ENCODE measurements at regions not wholly inside any gene's neighbourhood (a gene's known extent, or its start where the extent isn't known, plus 50 kb on each side); places are given as distances from the start of the nearest gene placed in this dataset.

DNA sequence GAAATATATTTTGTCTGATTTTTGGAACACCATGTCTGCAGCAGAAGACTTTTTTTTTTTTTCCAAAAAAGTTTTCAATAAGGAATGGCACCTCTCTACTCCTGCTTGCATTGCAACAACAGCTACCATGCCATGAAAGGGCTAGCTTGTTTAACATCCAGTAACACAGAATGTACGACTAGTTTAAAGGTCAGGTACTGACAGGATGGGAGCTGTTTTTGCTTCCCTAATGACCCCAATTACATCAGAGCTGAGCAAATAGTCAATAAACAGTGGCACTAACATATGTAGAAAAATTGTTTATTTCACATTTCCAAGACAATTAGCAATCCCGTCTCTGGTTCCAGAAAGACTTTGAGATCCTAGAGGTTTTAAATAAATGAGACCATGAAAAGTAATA is 693.8 kb downstream of the NR2F1-AS1 start:
- TF ChIP-seq, protein P1, sequence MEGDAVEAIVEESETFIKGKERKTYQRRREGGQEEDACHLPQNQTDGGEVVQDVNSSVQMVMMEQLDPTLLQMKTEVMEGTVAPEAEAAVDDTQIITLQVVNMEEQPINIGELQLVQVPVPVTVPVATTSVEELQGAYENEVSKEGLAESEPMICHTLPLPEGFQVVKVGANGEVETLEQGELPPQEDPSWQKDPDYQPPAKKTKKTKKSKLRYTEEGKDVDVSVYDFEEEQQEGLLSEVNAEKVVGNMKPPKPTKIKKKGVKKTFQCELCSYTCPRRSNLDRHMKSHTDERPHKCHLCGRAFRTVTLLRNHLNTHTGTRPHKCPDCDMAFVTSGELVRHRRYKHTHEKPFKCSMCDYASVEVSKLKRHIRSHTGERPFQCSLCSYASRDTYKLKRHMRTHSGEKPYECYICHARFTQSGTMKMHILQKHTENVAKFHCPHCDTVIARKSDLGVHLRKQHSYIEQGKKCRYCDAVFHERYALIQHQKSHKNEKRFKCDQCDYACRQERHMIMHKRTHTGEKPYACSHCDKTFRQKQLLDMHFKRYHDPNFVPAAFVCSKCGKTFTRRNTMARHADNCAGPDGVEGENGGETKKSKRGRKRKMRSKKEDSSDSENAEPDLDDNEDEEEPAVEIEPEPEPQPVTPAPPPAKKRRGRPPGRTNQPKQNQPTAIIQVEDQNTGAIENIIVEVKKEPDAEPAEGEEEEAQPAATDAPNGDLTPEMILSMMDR (IDR thresholded peaks at IDR 0.05) = no peak
- no peak for TF ChIP-seq POLR2A (IDR thresholded peaks at IDR 0.05)
